Astrocyte of the cerebellum (primary cell): ENCODE measurements at regions not wholly inside any gene's neighbourhood (a gene's known extent, or its start where the extent isn't known, plus 50 kb on each side); places are given as distances from the start of the nearest gene placed in this dataset.

Experiments
- DNase-seq: peaks from one replicate; pipeline ENCODE4 v3.0.0-alpha.2; 2011; ENCODE audit warnings: low read depth
- H3K4me3 ChIP-seq: 2 replicates; pipeline ENCODE4 v1.5.1; 2011; ENCODE audit warnings: mild to moderate bottlenecking, low read depth, low read length, moderate library complexity
- CTCF ChIP-seq: IDR thresholded peaks from 2 replicates; pipeline ENCODE4 v1.5.1; 2012; ENCODE audit warnings: low read length, low read depth, moderate library complexity, mild to moderate bottlenecking; ENCODE audit errors: missing control alignments
- in situ Hi-C: cut with HindIII; loops from 2 replicates; pipeline ENCODE4 v1.10.0; 2017; ENCODE audit warnings: low sequenced_read_pairs

GRCh38 chr14:104515059-104515810 is 64.3 kb upstream of the C14orf180 start:
- no peak for DNase-seq
- TF ChIP-seq CTCF: no peak
- no peak overlapping the region for H3K4me3 ChIP-seq
- in situ Hi-C loops: no loop called here

- no peak for TF ChIP-seq CTCF
- DNase-seq: no peak
- in situ Hi-C loops: no loop called here
- no peak overlapping the region for H3K4me3 ChIP-seq
Observed at GRCh38 chr14:104515811-104516780, 63.5 kb upstream of the C14orf180 start.

GRCh38 chr14:104516906-104517305 is 62.7 kb upstream of the C14orf180 start:
- in situ Hi-C loops: no loop called here
- H3K4me3 ChIP-seq: no peak overlapping the region
- no peak for TF ChIP-seq CTCF
- no peak for DNase-seq

- no peak overlapping the region for H3K4me3 ChIP-seq
- no peak for DNase-seq
- in situ Hi-C loops: no loop called here
- no peak for TF ChIP-seq CTCF
Observed at GRCh38 chr14:104517426-104517825, 62.1 kb upstream of the C14orf180 start.

- TF ChIP-seq CTCF: no peak
- DNase-seq: no peak
- no peak overlapping the region for H3K4me3 ChIP-seq
- in situ Hi-C loops: no loop called here
Observed at GRCh38 chr14:104517867-104518266, 61.7 kb upstream of the C14orf180 start.

GRCh38 chr14:104518659-104519350 is 60.8 kb upstream of the C14orf180 start:
- no peak overlapping the region for H3K4me3 ChIP-seq

More at GRCh38 chr14:104518659-104519350, 60.8 kb upstream of the C14orf180 start:
- DNase-seq: no peak
- no peak for TF ChIP-seq CTCF
- in situ Hi-C loops: no loop called here
